IPS-20b (cell line): ENCODE measurements at regions not wholly inside any gene's neighbourhood (a gene's known extent, or its start where the extent isn't known, plus 50 kb on each side); places are given as distances from the start of the nearest gene placed in this dataset.

ENCODE experiments used
- H3K27ac ChIP-seq: one replicate; pipeline ENCODE4 v1.5.1; 2013; ENCODE audit warnings: low read length
- H3K27me3 ChIP-seq: 2 replicates; pipeline ENCODE4 v1.6.1; 2013; ENCODE audit warnings: mild to moderate bottlenecking, low read length, inconsistent platforms; ENCODE audit not compliant: insufficient read depth
- H3K36me3 ChIP-seq: 2 replicates; pipeline ENCODE4 v1.6.1; 2013; ENCODE audit warnings: low read depth, mild to moderate bottlenecking, inconsistent platforms, low read length, moderate library complexity; ENCODE audit not compliant: insufficient read depth
- H3K4me1 ChIP-seq: 2 replicates; pipeline ENCODE4 v1.6.1; 2013; ENCODE audit warnings: mild to moderate bottlenecking, control low read depth, inconsistent platforms, low read length, moderate library complexity; ENCODE audit not compliant: insufficient read depth
- H3K4me3 ChIP-seq: 2 replicates; pipeline ENCODE4 v1.5.1; 2013; ENCODE audit warnings: mild to moderate bottlenecking, low read length, inconsistent platforms
- H3K9ac ChIP-seq: 2 replicates; pipeline ENCODE4 v1.6.1; 2013; ENCODE audit warnings: low read depth, mild to moderate bottlenecking, inconsistent platforms, low read length, moderate library complexity
- H3K9me3 ChIP-seq: 2 replicates; pipeline ENCODE4 v1.6.1; 2013; ENCODE audit warnings: mild to moderate bottlenecking, low read depth, low read length, inconsistent platforms; ENCODE audit not compliant: insufficient read depth

DNA sequence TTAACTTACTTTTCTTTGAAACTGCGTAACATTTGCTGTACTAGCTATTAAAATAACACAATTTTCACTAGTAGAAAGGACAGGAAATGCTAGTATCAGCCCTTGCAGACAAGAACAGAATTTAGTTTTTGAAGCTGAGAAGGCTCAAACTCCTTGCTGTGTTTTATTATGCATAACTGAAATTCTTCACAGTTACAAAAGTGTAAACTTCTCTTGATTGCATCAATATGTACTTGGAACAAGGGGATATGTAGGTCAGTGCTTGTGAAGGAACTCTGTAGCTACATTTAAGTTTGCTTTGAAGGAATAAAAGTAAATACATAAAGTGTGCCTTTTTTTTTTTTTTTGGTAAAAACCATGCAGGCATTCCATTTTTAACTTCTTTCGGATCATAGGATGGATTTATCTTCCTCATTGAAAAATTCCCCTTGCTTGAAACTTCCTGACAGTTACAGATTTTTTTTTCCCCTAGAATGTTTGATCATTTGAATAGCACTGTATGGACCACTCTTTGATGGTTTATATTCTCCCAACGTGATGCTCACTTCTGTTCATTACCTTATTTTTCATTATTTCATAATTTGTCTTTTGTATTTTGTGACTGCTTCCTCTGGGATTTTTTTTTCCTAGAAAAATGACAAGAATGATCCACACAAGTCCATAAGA is 94.9 kb upstream of the DAB2 start:
- peaks cover 32% of the 10 kb centered on the region; the same call in 1 of the 2 replicates for H3K4me1 ChIP-seq
- H3K36me3 ChIP-seq: no peaks in the 10 kb centered on the region
- no peaks in the 10 kb centered on the region for H3K9me3 ChIP-seq
- H3K27ac ChIP-seq: no peak overlapping the region
- no peak overlapping the region for H3K9ac ChIP-seq
- no peak overlapping the region for H3K4me3 ChIP-seq
- no peaks in the 10 kb centered on the region for H3K27me3 ChIP-seq

GRCh38 chr5:39519079-39519478 is 94.3 kb upstream of the DAB2 start:
- H3K4me3 ChIP-seq: no peak overlapping the region
- no peak overlapping the region for H3K9ac ChIP-seq
- no peaks in the 10 kb centered on the region for H3K36me3 ChIP-seq
- H3K4me1 ChIP-seq: peaks cover 32% of the 10 kb centered on the region; the same call in 1 of the 2 replicates
- H3K27me3 ChIP-seq: no peaks in the 10 kb centered on the region
- no peaks in the 10 kb centered on the region for H3K9me3 ChIP-seq
- H3K27ac ChIP-seq: no peak overlapping the region

DNA sequence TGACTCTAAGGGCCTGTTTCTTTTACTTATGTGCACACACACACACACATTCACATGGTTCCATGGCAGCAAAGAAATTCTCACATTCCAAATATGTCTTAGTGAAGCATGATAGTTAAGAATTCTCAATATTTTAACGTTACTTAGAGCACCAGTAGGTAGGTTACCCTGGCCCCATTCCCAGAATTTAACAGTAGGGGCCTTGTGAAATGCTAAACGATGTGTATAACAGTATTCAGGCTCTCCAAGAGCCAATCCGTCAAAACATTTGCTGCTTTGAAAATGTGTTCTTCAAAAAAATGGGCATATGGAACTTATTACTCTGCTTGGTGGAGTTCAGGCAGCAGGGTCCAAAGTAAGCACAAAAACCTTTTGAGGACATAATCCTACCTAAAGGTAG is 93.7 kb upstream of the DAB2 start:
- no peaks in the 10 kb centered on the region for H3K36me3 ChIP-seq
- peaks cover 34% of the 10 kb centered on the region; the same call in 1 of the 2 replicates for H3K4me1 ChIP-seq
- no peak overlapping the region for H3K27ac ChIP-seq
- no peak overlapping the region for H3K9ac ChIP-seq
- no peak overlapping the region; the same call in 1 of the 2 replicates for H3K4me3 ChIP-seq
- H3K9me3 ChIP-seq: no peaks in the 10 kb centered on the region
- H3K27me3 ChIP-seq: no peaks in the 10 kb centered on the region

DNA sequence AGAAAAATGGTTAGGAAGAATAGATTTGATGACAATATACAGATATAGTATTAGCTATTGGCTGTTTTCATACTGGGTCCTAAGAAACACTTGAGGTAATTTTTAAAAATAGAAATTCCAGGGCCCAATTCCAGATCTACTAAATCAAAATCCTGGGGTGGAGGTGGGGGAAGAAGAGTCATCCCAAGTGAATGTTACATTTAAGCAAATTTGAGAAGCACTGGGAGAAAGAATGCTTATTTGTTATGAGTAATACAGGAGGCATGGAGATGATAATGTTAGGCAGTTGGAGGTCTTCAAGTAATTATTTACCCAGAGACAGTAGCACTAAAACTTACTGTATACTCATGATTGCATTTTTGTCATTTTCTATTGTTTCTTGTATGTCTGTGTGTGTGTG is 93.0 kb upstream of the DAB2 start:
- Histone ChIP-seq H3K27me3 (no peaks in the 10 kb centered on the region), H3K36me3 (no peaks in the 10 kb centered on the region), H3K4me3 (no peak overlapping the region; the same call in 1 of the 2 replicates), H3K4me1 (peaks cover 34% of the 10 kb centered on the region; the same call in 1 of the 2 replicates), H3K9ac (no peak overlapping the region), H3K27ac (no peak overlapping the region), H3K9me3 (no peaks in the 10 kb centered on the region)

GRCh38 chr5:39515881-39516280 is 91.1 kb upstream of the DAB2 start:
- no peaks in the 10 kb centered on the region for H3K27me3 ChIP-seq
- no peak overlapping the region for H3K27ac ChIP-seq
- H3K4me1 ChIP-seq: peaks cover 34% of the 10 kb centered on the region; the same call in 1 of the 2 replicates
- H3K36me3 ChIP-seq: no peaks in the 10 kb centered on the region
- H3K9me3 ChIP-seq: no peaks in the 10 kb centered on the region
- H3K9ac ChIP-seq: no peak overlapping the region
- H3K4me3 ChIP-seq: no peak overlapping the region

DNA sequence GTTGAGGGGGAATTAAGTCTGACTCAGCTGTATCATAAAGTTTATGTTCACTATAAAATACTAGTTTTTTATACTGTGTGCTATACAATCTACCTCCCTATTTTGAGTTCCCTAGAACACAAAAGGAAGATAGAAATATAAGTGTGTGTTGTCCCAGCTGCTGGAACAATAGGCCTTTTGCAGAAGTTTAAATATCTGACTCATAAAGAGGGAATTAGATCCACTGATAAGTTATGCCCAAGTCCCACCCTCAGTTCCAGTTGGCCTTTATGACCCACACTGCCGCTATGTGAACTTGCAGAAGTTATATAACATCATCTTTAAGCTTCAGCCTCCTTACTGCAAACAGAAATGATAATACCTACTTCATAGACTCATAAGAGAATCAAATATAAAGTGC is 88.5 kb upstream of the DAB2 start:
- Histone ChIP-seq H3K4me1 (peaks cover 16% of the 10 kb centered on the region; the same call in 1 of the 2 replicates), H3K9me3 (no peaks in the 10 kb centered on the region), H3K4me3 (no peak overlapping the region), H3K27ac (no peak overlapping the region), H3K9ac (no peak overlapping the region), H3K27me3 (no peaks in the 10 kb centered on the region), H3K36me3 (no peaks in the 10 kb centered on the region)

GRCh38 chr5:39506211-39506610 is 81.4 kb upstream of the DAB2 start:
- no peak overlapping the region for H3K9ac ChIP-seq
- H3K4me3 ChIP-seq: no peak overlapping the region
- H3K27ac ChIP-seq: no peak overlapping the region
- no peaks in the 10 kb centered on the region for H3K9me3 ChIP-seq
- H3K27me3 ChIP-seq: no peaks in the 10 kb centered on the region
- no peaks in the 10 kb centered on the region for H3K4me1 ChIP-seq
- no peaks in the 10 kb centered on the region for H3K36me3 ChIP-seq

DNA sequence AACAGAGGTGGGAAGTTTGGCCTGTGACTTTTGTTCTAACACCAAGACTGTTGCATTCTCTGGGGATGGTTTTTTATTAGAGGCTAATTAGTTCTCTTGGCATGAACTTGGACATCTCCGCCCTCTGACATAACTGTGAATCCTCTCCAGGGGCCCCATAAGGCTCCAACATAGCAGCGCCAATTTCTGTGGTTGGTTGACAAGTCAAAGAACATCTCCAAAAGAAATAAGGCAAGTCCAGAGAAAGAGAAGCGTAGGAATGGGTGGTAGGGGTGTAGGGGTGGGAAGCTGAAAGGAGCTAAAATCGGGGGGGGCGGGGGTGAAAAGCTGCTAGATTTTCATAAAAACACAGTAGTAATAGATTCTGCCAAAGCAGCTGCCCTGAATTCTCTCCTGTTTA is 81.0 kb upstream of the DAB2 start:
- Histone ChIP-seq H3K36me3 (no peaks in the 10 kb centered on the region), H3K27me3 (no peaks in the 10 kb centered on the region), H3K4me1 (no peaks in the 10 kb centered on the region), H3K9ac (no peak overlapping the region), H3K9me3 (no peaks in the 10 kb centered on the region), H3K27ac (no peak overlapping the region), H3K4me3 (no peak overlapping the region)

- Histone ChIP-seq H3K4me1 (no peaks in the 10 kb centered on the region), H3K36me3 (no peaks in the 10 kb centered on the region), H3K27ac (no peak overlapping the region), H3K27me3 (no peaks in the 10 kb centered on the region), H3K4me3 (no peak overlapping the region), H3K9ac (no peak overlapping the region), H3K9me3 (no peaks in the 10 kb centered on the region)
Observed at GRCh38 chr5:39505363-39505762, 80.6 kb upstream of the DAB2 start.

DNA sequence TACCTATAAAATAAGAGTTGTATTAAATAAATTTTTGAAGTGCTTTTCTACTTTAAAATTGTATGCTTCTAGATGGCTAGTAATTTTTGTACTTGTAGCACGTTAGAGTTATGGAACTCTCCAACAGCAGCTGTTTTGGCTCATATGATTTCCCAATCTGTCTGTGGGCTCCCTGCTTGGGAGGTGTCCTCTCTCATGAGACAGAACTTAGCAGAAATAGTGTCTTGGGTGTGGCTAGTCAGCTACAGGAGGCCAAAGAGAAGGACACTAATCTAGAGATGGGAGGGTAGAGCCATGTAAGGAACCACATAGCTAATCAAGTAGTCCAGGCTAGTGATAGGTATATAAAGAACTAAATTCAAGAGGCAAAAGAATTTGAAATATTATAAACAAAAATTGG is 78.4 kb upstream of the DAB2 start:
- no peaks in the 10 kb centered on the region for H3K4me1 ChIP-seq
- H3K9ac ChIP-seq: no peak overlapping the region
- no peak overlapping the region for H3K4me3 ChIP-seq
- no peaks in the 10 kb centered on the region for H3K27me3 ChIP-seq
- H3K27ac ChIP-seq: no peak overlapping the region
- H3K9me3 ChIP-seq: no peaks in the 10 kb centered on the region
- no peaks in the 10 kb centered on the region for H3K36me3 ChIP-seq

- no peak overlapping the region for H3K9ac ChIP-seq
- H3K4me1 ChIP-seq: no peaks in the 10 kb centered on the region
- H3K4me3 ChIP-seq: no peak overlapping the region
- H3K27ac ChIP-seq: no peak overlapping the region
- no peaks in the 10 kb centered on the region for H3K27me3 ChIP-seq
- no peaks in the 10 kb centered on the region for H3K9me3 ChIP-seq
- no peaks in the 10 kb centered on the region for H3K36me3 ChIP-seq
Observed at GRCh38 chr5:39502704-39503103, 77.9 kb upstream of the DAB2 start.

GRCh38 chr5:39501397-39501796 is 76.6 kb upstream of the DAB2 start:
- H3K27ac ChIP-seq: no peak overlapping the region

More at GRCh38 chr5:39501397-39501796, 76.6 kb upstream of the DAB2 start:
- Histone ChIP-seq H3K9ac (no peak overlapping the region), H3K9me3 (no peaks in the 10 kb centered on the region), H3K4me3 (no peak overlapping the region), H3K4me1 (no peaks in the 10 kb centered on the region), H3K27me3 (no peaks in the 10 kb centered on the region), H3K36me3 (no peaks in the 10 kb centered on the region)
